HG03139 (cell line): ENCODE measurements at regions not wholly inside any gene's neighbourhood (a gene's known extent, or its start where the extent isn't known, plus 50 kb on each side); places are given as distances from the start of the nearest gene placed in this dataset.
"Not testable (repeated sequence)": the region's sequence is repeated elsewhere in the genome, so short reads cannot be mapped to it uniquely, and the experiment has no call there.

ENCODE experiments used
- ATAC-seq: cut with Tn5 transposase; IDR thresholded peaks from one replicate; pipeline ENCODE4 v1.9.1; 2021; ENCODE audit not compliant: unreplicated experiment

GRCh38 chr18:53935399-53935798 is 289.1 kb downstream of the MBD2 start:
- ATAC-seq, result no peak

GRCh38 chr18:53920312-53921075 is 304.0 kb downstream of the MBD2 start:
- ATAC-seq, result no peak

- ATAC-seq, result no peak
Measured at GRCh38 chr18:53918091-53918490, 306.4 kb downstream of the MBD2 start.

GRCh38 chr18:53911200-53911599 is 313.3 kb downstream of the MBD2 start:
- ATAC-seq, result no peak

GRCh38 chr18:53909668-53910067 is 314.8 kb downstream of the MBD2 start:
- no peak for ATAC-seq

GRCh38 chr18:53907921-53908320 is 316.5 kb downstream of the MBD2 start:
- no peak for ATAC-seq

GRCh38 chr18:53906681-53907080 is 317.8 kb downstream of the MBD2 start:
- ATAC-seq, result no peak

GRCh38 chr18:53894675-53895442 is 329.6 kb downstream of the MBD2 start:
- no peak for ATAC-seq

GRCh38 chr18:53887447-53887846 is 337.0 kb downstream of the MBD2 start:
- no peak for ATAC-seq

GRCh38 chr18:53886058-53886457 is 338.4 kb downstream of the MBD2 start:
- ATAC-seq, result no peak

- ATAC-seq, result no peak
Measured at GRCh38 chr18:53883771-53884170, 340.7 kb downstream of the MBD2 start.

- no peak for ATAC-seq
Measured at GRCh38 chr18:53874103-53874502, 350.4 kb downstream of the MBD2 start.

- ATAC-seq, result no peak
Measured at GRCh38 chr18:53864770-53865169, 359.7 kb downstream of the MBD2 start.

GRCh38 chr18:53862921-53863320 is 361.5 kb downstream of the MBD2 start:
- no peak for ATAC-seq

- ATAC-seq, result no peak
Measured at GRCh38 chr18:53861185-53861584, 363.3 kb downstream of the MBD2 start.

GRCh38 chr18:53859764-53860163 is 364.7 kb downstream of the MBD2 start:
- no peak for ATAC-seq

- ATAC-seq, result no peak
Measured at GRCh38 chr18:53850902-53851301, 373.6 kb downstream of the MBD2 start.

- no peak for ATAC-seq
Measured at GRCh38 chr18:53843763-53844162, 380.7 kb downstream of the MBD2 start.

GRCh38 chr18:53843113-53843760 is 381.2 kb downstream of the MBD2 start:
- no peak for ATAC-seq

GRCh38 chr18:53838746-53839145 is 385.7 kb downstream of the MBD2 start:
- no peak for ATAC-seq

GRCh38 chr18:53821141-53821540 is 403.3 kb downstream of the MBD2 start:
- not testable (repeated sequence) for ATAC-seq

- no peak for ATAC-seq
Measured at GRCh38 chr18:53819671-53820070, 404.8 kb downstream of the MBD2 start.
